HCT116 (cell line): ENCODE measurements at regions not wholly inside any gene's neighbourhood (a gene's known extent, or its start where the extent isn't known, plus 50 kb on each side); places are given as distances from the start of the nearest gene placed in this dataset.

Experiments used
- CEBPB ChIP-seq: IDR thresholded peaks from 2 replicates; pipeline ENCODE4 v1.6.1; 2012; ENCODE audit warnings: low read depth
- EZH2 ChIP-seq: fragments of 200-600 bp; sonication (generic); IDR thresholded peaks from 2 replicates; pipeline ENCODE4 v1.6.1; 2017; ENCODE audit warnings: antibody characterized with exemption, mixed run types
- POLR2A ChIP-seq: IDR thresholded peaks from 2 replicates; pipeline ENCODE4 v1.7.0; 2011; ENCODE audit warnings: borderline replicate concordance; ENCODE audit not compliant: insufficient read depth, insufficient read length; ENCODE audit errors: extremely low read depth
- POLR2AphosphoS5 ChIP-seq: IDR thresholded peaks from 2 replicates; pipeline ENCODE4 v1.6.1; 2011; ENCODE audit warnings: mild to moderate bottlenecking, low read depth, low read length, moderate library complexity
- SIN3A ChIP-seq: IDR thresholded peaks from 2 replicates; pipeline ENCODE4 v1.6.1; 2012; ENCODE audit warnings: low read depth
- SP1 ChIP-seq: IDR thresholded peaks from 2 replicates; pipeline ENCODE4 v1.6.1; 2012; ENCODE audit warnings: low read depth
- TF ChIP-seq, protein P1 (sequence below): IDR thresholded peaks from 2 replicates; pipeline ENCODE4 v1.6.1; 2011; ENCODE audit warnings: mild to moderate bottlenecking, low read length, moderate library complexity; ENCODE audit not compliant: insufficient replicate concordance; ENCODE audit errors: extremely low read depth
- TF ChIP-seq, protein P2 (sequence below), 3 experiments: fragments of 200-600 bp in 1 of 3; sonication (generic) in 1 of 3; IDR thresholded peaks in 2 of 3; conservative IDR thresholded peaks in 1 of 3; 2 replicates each; pipeline ENCODE4 v1.5.1; 2012 to 2017; ENCODE audit warnings: low read depth in 2 of 3, low read length in 2 of 3, antibody characterized with exemption in 1 of 3, borderline replicate concordance in 1 of 3, control low read depth in 1 of 3, mild to moderate bottlenecking in 1 of 3, mixed read lengths in 1 of 3, mixed run types in 1 of 3, moderate library complexity in 1 of 3; ENCODE audit not compliant: insufficient read depth in 1 of 3
- TF ChIP-seq, protein P3 (sequence below): IDR thresholded peaks from 2 replicates; pipeline ENCODE4 v1.6.1; 2012

DNA sequence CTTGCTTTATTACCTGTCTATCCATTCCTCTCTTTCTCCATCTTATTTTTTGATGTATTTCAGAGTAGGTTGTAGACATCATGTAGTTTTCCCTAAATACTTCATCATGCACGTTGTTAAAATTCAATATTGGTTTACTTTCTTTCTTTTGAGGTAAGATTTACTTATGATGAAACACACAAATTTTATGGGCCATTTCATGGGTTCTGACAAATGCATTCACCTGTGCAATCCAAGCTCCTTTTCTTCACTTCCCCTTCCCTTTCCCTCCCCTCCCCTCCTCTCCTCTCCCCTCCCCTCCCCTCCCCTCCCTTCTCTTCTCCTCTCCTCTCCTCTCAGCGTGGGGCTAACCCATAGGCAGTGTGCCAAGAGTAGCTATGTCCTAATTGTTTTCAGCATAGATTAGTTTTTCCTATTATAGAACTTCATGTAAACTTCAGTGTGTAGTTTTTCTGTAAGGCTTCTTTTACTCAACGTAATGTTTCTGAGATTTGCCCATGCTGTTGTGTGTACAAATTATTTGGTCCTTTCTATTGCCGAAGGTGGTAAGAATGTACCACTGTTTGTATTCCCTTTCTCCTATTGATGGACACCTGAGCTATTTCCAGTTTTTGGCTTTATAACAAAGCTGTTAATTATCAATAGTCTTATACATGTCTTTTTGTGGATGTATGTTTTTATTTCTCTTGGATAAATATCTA is 92.9 kb upstream of the CLINT1 start:
- TF ChIP-seq, protein P1, sequence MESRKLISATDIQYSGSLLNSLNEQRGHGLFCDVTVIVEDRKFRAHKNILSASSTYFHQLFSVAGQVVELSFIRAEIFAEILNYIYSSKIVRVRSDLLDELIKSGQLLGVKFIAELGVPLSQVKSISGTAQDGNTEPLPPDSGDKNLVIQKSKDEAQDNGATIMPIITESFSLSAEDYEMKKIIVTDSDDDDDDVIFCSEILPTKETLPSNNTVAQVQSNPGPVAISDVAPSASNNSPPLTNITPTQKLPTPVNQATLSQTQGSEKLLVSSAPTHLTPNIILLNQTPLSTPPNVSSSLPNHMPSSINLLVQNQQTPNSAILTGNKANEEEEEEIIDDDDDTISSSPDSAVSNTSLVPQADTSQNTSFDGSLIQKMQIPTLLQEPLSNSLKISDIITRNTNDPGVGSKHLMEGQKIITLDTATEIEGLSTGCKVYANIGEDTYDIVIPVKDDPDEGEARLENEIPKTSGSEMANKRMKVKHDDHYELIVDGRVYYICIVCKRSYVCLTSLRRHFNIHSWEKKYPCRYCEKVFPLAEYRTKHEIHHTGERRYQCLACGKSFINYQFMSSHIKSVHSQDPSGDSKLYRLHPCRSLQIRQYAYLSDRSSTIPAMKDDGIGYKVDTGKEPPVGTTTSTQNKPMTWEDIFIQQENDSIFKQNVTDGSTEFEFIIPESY, result no peak
- TF ChIP-seq CEBPB (no peak), EZH2 (no peak), SP1 (no peak), POLR2AphosphoS5 (no peak), SIN3A (no peak), POLR2A (no peak)
- TF ChIP-seq, protein P2, sequence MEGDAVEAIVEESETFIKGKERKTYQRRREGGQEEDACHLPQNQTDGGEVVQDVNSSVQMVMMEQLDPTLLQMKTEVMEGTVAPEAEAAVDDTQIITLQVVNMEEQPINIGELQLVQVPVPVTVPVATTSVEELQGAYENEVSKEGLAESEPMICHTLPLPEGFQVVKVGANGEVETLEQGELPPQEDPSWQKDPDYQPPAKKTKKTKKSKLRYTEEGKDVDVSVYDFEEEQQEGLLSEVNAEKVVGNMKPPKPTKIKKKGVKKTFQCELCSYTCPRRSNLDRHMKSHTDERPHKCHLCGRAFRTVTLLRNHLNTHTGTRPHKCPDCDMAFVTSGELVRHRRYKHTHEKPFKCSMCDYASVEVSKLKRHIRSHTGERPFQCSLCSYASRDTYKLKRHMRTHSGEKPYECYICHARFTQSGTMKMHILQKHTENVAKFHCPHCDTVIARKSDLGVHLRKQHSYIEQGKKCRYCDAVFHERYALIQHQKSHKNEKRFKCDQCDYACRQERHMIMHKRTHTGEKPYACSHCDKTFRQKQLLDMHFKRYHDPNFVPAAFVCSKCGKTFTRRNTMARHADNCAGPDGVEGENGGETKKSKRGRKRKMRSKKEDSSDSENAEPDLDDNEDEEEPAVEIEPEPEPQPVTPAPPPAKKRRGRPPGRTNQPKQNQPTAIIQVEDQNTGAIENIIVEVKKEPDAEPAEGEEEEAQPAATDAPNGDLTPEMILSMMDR (IDR thresholded peaks at IDR 0.05 in 2 of 3, conservative IDR thresholded peaks at IDR 0.05 in 1 of 3; ENCODE audit: borderline replicate concordance in 1 of 3, insufficient read depth in 1 of 3, low read depth in 2 of 3, low read length in 2 of 3), result no peak
- TF ChIP-seq, protein P3, sequence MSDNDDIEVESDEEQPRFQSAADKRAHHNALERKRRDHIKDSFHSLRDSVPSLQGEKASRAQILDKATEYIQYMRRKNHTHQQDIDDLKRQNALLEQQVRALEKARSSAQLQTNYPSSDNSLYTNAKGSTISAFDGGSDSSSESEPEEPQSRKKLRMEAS, result no peak
